ENCODE measurements at regions not wholly inside any gene's neighbourhood (a gene's known extent, or its start where the extent isn't known, plus 50 kb on each side); places are given as distances from the start of the nearest gene placed in this dataset.

GRCh38 chr15:87239582-87240230, 1016.8 kb downstream of the NTRK3 start:
- Histone ChIP-seq H3K27me3 (ENCODE audit: control insufficient read depth, insufficient read depth, low read length) (no peaks in the 10 kb centered on the region), H3K4me1 (ENCODE audit: control insufficient read depth, insufficient read depth, low read length) (no peaks in the 10 kb centered on the region), H3K36me3 (ENCODE audit: control insufficient read depth, insufficient read depth, low read length) (no peaks in the 10 kb centered on the region), H3K9ac (ENCODE audit: low read length) (no peak overlapping the region), H3K27ac (ENCODE audit: low read depth, low read length) (no peak overlapping the region), H3K4me3 (ENCODE audit: low read length) (no peak overlapping the region)

GRCh38 chr15:87238451-87239068, 1018.0 kb downstream of the NTRK3 start:
- Histone ChIP-seq H3K4me3 (ENCODE audit: low read length) (no peak overlapping the region), H3K27me3 (ENCODE audit: control insufficient read depth, insufficient read depth, low read length) (no peaks in the 10 kb centered on the region), H3K27ac (ENCODE audit: low read depth, low read length) (no peak overlapping the region), H3K4me1 (ENCODE audit: control insufficient read depth, insufficient read depth, low read length) (no peaks in the 10 kb centered on the region), H3K36me3 (ENCODE audit: control insufficient read depth, insufficient read depth, low read length) (no peaks in the 10 kb centered on the region), H3K9ac (ENCODE audit: low read length) (no peak overlapping the region)

GRCh38 chr15:87228460-87228859, 1028.1 kb downstream of the NTRK3 start:
- H3K4me3 ChIP-seq (ENCODE audit: low read length) = no peak overlapping the region
- H3K4me1 ChIP-seq (ENCODE audit: control insufficient read depth, insufficient read depth, low read length) = no peaks in the 10 kb centered on the region
- H3K9ac ChIP-seq (ENCODE audit: low read length) = no peak overlapping the region
- H3K27me3 ChIP-seq (ENCODE audit: control insufficient read depth, insufficient read depth, low read length) = no peaks in the 10 kb centered on the region
- H3K27ac ChIP-seq (ENCODE audit: low read depth, low read length) = no peak overlapping the region
- no peaks in the 10 kb centered on the region for H3K36me3 ChIP-seq (ENCODE audit: control insufficient read depth, insufficient read depth, low read length)

DNA sequence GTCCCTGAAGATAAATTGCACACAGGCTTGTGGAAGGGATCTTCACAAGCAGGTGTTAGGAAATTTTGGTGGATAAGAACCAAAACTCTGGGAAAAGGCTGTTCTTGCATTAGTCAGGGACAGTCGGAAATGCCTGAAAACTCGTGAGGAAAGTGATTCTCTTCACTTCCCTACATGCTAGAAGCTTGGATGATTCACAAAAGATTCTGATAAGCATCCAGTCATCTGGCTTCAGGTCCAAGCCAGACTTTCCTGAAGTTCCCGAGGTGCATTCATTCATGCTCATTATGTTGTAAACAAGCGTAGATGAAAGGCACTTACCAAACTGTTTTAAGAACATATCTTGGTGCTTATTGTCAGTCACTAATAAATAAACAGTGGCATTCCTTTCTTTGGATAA, 1028.7 kb downstream of the NTRK3 start:
- H3K4me3 ChIP-seq (ENCODE audit: low read length) = no peak overlapping the region
- H3K27me3 ChIP-seq (ENCODE audit: control insufficient read depth, insufficient read depth, low read length) = no peaks in the 10 kb centered on the region
- H3K27ac ChIP-seq (ENCODE audit: low read depth, low read length) = no peak overlapping the region
- H3K9ac ChIP-seq (ENCODE audit: low read length) = no peak overlapping the region
- H3K4me1 ChIP-seq (ENCODE audit: control insufficient read depth, insufficient read depth, low read length) = no peaks in the 10 kb centered on the region
- H3K36me3 ChIP-seq (ENCODE audit: control insufficient read depth, insufficient read depth, low read length) = no peaks in the 10 kb centered on the region

GRCh38 chr15:87225436-87225835, 1031.1 kb downstream of the NTRK3 start:
- no peaks in the 10 kb centered on the region for H3K27me3 ChIP-seq (ENCODE audit: control insufficient read depth, insufficient read depth, low read length)
- H3K27ac ChIP-seq (ENCODE audit: low read depth, low read length) = no peak overlapping the region

GRCh38 chr15:87224404-87224803, 1032.1 kb downstream of the NTRK3 start:
- Histone ChIP-seq H3K27me3 (ENCODE audit: control insufficient read depth, insufficient read depth, low read length) (no peaks in the 10 kb centered on the region), H3K4me1 (ENCODE audit: control insufficient read depth, insufficient read depth, low read length) (no peaks in the 10 kb centered on the region), H3K4me3 (ENCODE audit: low read length) (no peak overlapping the region), H3K36me3 (ENCODE audit: control insufficient read depth, insufficient read depth, low read length) (no peaks in the 10 kb centered on the region), H3K9ac (ENCODE audit: low read length) (no peak overlapping the region), H3K27ac (ENCODE audit: low read depth, low read length) (no peak overlapping the region)

More at GRCh38 chr15:87225436-87225835, 1031.1 kb downstream of the NTRK3 start:
- Histone ChIP-seq H3K36me3 (ENCODE audit: control insufficient read depth, insufficient read depth, low read length) (no peaks in the 10 kb centered on the region), H3K9ac (ENCODE audit: low read length) (no peak overlapping the region), H3K4me3 (ENCODE audit: low read length) (no peak overlapping the region), H3K4me1 (ENCODE audit: control insufficient read depth, insufficient read depth, low read length) (no peaks in the 10 kb centered on the region)

DNA sequence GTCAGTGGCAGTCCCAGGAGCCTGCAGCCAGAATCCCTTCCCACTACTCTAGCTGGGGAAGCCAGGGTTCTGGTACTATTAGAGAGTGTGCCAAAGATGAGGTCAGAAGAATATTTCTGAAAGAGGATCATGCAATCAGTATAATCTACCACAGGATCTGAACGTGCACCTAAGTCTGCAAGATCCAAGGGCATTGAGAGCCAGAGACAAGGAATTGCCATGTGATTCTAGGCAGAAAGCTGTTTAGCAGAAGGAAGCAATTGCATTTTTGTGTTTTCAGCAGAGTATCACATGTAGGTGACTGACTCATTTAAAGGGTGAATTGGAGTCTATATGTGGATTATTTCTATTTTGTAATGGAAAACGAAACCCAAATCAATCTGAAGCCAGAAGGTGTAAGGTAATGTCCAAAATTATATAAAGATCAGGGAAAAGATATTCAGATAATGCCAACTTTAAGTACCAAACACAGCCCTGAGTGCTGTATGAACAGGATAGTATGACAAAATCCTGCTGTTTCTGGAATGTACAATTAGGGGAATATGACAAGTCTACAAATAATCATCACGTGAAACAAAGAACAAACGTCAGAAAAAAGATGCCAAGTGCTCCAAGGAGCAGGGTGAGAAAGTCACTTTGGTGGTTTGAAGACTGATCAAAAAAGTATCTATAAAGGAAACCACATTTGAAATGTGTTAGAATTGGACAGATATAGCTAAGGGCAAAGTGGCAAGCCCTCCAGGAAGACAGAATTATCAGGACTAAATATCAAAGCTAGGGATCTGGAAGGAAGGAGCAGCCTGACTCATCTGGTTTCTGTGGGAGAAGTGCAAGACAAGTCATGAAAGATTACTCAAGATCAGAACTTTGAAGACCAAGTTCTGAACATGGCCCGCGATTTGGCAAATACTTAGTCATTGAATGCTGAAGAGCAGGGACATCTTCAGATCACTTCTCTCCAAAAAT, 1036.6 kb downstream of the NTRK3 start:
- Histone ChIP-seq H3K27me3 (ENCODE audit: control insufficient read depth, insufficient read depth, low read length) (no peaks in the 10 kb centered on the region), H3K4me1 (ENCODE audit: control insufficient read depth, insufficient read depth, low read length) (no peaks in the 10 kb centered on the region), H3K9ac (ENCODE audit: low read length) (no peak overlapping the region), H3K4me3 (ENCODE audit: low read length) (no peak overlapping the region), H3K36me3 (ENCODE audit: control insufficient read depth, insufficient read depth, low read length) (no peaks in the 10 kb centered on the region), H3K27ac (ENCODE audit: low read depth, low read length) (no peak overlapping the region)

DNA sequence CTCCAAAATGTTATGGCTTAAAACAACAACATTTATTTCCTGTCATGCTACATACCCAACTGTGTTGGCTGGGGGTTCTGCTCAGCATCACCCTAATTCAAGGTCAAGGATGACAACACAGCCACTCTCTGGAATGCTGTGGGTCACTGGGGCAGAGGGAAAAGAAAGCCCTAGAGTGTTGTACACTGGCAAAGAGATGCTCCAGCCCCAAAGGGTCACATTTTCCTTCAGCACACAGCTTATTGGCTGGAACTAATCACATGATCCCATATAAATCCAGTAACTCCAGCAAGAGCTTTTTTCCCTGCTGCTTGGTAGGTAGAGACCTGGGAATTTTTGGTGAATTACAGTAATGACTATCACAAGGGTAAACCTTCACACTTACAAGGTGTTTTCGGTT, 1041.4 kb downstream of the NTRK3 start:
- H3K4me1 ChIP-seq (ENCODE audit: control insufficient read depth, insufficient read depth, low read length) = no peaks in the 10 kb centered on the region

GRCh38 chr15:87213626-87214025, 1042.9 kb downstream of the NTRK3 start:
- Histone ChIP-seq H3K36me3 (ENCODE audit: control insufficient read depth, insufficient read depth, low read length) (no peaks in the 10 kb centered on the region), H3K4me3 (ENCODE audit: low read length) (no peak overlapping the region), H3K9ac (ENCODE audit: low read length) (no peak overlapping the region), H3K27ac (ENCODE audit: low read depth, low read length) (no peak overlapping the region), H3K27me3 (ENCODE audit: control insufficient read depth, insufficient read depth, low read length) (no peaks in the 10 kb centered on the region), H3K4me1 (ENCODE audit: control insufficient read depth, insufficient read depth, low read length) (no peaks in the 10 kb centered on the region)

More for the DNA sequence above, 1041.4 kb downstream of the NTRK3 start:
- Histone ChIP-seq H3K4me3 (ENCODE audit: low read length) (no peak overlapping the region), H3K27me3 (ENCODE audit: control insufficient read depth, insufficient read depth, low read length) (no peaks in the 10 kb centered on the region), H3K9ac (ENCODE audit: low read length) (no peak overlapping the region), H3K36me3 (ENCODE audit: control insufficient read depth, insufficient read depth, low read length) (no peaks in the 10 kb centered on the region), H3K27ac (ENCODE audit: low read depth, low read length) (no peak overlapping the region)

- H3K4me1 ChIP-seq (ENCODE audit: control insufficient read depth, insufficient read depth, low read length) = no peaks in the 10 kb centered on the region
- H3K27ac ChIP-seq (ENCODE audit: low read depth, low read length) = no peak overlapping the region
- no peak overlapping the region for H3K9ac ChIP-seq (ENCODE audit: low read length)
- H3K4me3 ChIP-seq (ENCODE audit: low read length) = no peak overlapping the region
- H3K36me3 ChIP-seq (ENCODE audit: control insufficient read depth, insufficient read depth, low read length) = no peaks in the 10 kb centered on the region
- no peaks in the 10 kb centered on the region for H3K27me3 ChIP-seq (ENCODE audit: control insufficient read depth, insufficient read depth, low read length)
Measured at GRCh38 chr15:87212041-87212440, 1044.5 kb downstream of the NTRK3 start.

DNA sequence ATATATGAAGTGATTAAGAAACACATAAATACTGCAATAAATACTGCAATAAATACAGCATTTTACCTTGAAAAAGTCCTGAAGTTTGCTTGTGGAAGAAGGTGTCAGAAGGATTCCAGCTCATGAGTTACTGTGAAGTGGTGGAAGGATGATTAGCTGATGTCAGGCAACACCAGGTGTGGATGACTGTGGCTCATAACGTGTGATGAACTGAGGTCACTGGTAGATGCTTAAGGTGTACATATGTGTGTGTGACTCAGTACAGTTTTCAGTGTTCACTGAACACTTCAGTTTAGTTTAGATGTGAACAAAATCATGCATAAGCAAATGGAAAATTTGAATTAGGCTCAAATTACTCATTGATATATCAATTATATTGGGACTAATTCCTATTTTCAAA, 1045.0 kb downstream of the NTRK3 start:
- H3K27me3 ChIP-seq (ENCODE audit: control insufficient read depth, insufficient read depth, low read length) = no peaks in the 10 kb centered on the region

DNA sequence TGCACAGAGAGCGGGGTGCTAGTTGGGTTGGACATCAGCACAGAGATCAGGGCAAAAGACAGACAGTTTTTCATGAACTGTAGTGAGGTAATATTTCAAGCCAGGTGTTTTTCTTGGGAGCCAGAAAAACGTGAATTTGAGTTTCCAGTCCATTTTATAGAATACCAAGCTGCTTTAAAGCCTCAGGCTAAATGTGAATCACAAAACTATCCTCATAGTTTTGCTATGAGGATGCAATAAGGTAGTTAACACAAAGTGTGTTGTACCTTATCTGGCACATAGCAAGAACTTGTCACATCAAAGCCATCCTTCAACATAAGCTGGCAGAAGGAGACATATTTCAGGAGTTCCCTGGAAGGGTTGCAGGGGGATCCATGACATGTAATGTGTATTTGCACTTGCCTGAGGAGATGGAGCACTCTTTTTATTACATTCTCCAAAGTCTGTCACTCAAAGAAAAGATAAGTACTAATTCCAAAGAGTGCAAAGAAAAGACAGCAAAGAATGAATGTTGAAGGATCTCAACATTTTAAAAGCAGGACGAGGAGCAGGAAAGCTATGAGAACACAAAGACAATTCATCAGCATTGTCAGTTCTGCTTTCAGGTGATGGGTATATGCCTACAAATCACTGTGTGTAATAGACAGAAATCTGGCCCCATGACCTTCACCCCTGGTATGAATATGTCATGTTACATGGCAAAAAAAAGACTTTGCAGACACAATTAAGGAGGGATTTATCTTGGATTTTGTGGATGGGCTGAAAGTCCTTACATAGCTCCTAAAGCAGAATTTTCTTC, 1046.4 kb downstream of the NTRK3 start:
- Histone ChIP-seq H3K4me1 (ENCODE audit: control insufficient read depth, insufficient read depth, low read length) (no peaks in the 10 kb centered on the region), H3K36me3 (ENCODE audit: control insufficient read depth, insufficient read depth, low read length) (no peaks in the 10 kb centered on the region), H3K9ac (ENCODE audit: low read length) (no peak overlapping the region), H3K27me3 (ENCODE audit: control insufficient read depth, insufficient read depth, low read length) (no peaks in the 10 kb centered on the region), H3K27ac (ENCODE audit: low read depth, low read length) (no peak overlapping the region), H3K4me3 (ENCODE audit: low read length) (no peak overlapping the region)

More for the DNA sequence above, 1045.0 kb downstream of the NTRK3 start:
- Histone ChIP-seq H3K27ac (ENCODE audit: low read depth, low read length) (no peak overlapping the region), H3K9ac (ENCODE audit: low read length) (no peak overlapping the region), H3K4me3 (ENCODE audit: low read length) (no peak overlapping the region), H3K36me3 (ENCODE audit: control insufficient read depth, insufficient read depth, low read length) (no peaks in the 10 kb centered on the region), H3K4me1 (ENCODE audit: control insufficient read depth, insufficient read depth, low read length) (no peaks in the 10 kb centered on the region)
